ENCODE measurements at regions not wholly inside any gene's neighbourhood (a gene's known extent, or its start where the extent isn't known, plus 50 kb on each side); places are given as distances from the start of the nearest gene placed in this dataset.
"Not testable (repeated sequence)": the region's sequence is repeated elsewhere in the genome, so short reads cannot be mapped to it uniquely, and the experiment has no call there.

DNA sequence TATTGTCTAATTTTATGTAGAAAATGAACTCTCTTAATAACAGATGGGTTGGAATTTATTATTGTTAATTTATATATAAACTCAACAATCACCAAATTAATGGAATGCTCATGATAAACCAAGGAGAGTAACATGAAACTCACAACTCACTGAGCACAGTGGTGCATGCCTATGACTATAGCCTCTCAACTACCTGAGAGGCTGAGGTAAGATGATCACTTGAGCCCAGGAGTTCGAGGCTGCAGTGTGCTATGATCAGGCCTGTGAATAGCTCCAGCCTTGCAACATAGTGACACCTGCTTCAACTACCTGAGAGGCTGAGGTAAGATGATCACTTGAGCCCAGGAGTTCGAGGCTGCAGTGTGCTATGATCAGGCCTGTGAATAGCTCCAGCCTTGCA is 848.6 kb downstream of the DIPK2A start:
- TF ChIP-seq, protein P1, sequence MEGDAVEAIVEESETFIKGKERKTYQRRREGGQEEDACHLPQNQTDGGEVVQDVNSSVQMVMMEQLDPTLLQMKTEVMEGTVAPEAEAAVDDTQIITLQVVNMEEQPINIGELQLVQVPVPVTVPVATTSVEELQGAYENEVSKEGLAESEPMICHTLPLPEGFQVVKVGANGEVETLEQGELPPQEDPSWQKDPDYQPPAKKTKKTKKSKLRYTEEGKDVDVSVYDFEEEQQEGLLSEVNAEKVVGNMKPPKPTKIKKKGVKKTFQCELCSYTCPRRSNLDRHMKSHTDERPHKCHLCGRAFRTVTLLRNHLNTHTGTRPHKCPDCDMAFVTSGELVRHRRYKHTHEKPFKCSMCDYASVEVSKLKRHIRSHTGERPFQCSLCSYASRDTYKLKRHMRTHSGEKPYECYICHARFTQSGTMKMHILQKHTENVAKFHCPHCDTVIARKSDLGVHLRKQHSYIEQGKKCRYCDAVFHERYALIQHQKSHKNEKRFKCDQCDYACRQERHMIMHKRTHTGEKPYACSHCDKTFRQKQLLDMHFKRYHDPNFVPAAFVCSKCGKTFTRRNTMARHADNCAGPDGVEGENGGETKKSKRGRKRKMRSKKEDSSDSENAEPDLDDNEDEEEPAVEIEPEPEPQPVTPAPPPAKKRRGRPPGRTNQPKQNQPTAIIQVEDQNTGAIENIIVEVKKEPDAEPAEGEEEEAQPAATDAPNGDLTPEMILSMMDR (IDR thresholded peaks at IDR 0.05): not testable (repeated sequence)
- TF ChIP-seq POLR2A (IDR thresholded peaks at IDR 0.05): not testable (repeated sequence)
